GM10248 (cell line): ENCODE measurements at regions not wholly inside any gene's neighbourhood (a gene's known extent, or its start where the extent isn't known, plus 50 kb on each side); places are given as distances from the start of the nearest gene placed in this dataset.
A peak's percentile ranks its signal among the peaks of the same experiment; 100 is the strongest.

Experiments
- CTCF ChIA-PET: fragments of 300-600 bp; sonication (Branson Sonifier 250); formaldehyde crosslinking; extraction: SDS; loops from one replicate; lab custom pipeline; 2021; ENCODE audit warnings: antibody characterized with exemption; lab: Yijun Ruan, JAX
- POLR2A ChIA-PET: fragments of 350-650 bp; sonication (Branson Sonifier 250); formaldehyde crosslinking; extraction: SDS; loops from one replicate; lab custom pipeline; 2020; ENCODE audit warnings: antibody characterized with exemption; lab: Yijun Ruan, JAX
- DNase-seq: peaks from one replicate; pipeline ENCODE4 v3.0.0; 2012; ENCODE audit errors: extremely low spot score
- CTCF ChIP-seq: IDR thresholded peaks from 2 replicates; pipeline ENCODE4 v1.5.1; 2012; ENCODE audit warnings: mild to moderate bottlenecking, low read depth; ENCODE audit errors: extremely low read depth, missing control alignments, control extremely low read depth

DNA sequence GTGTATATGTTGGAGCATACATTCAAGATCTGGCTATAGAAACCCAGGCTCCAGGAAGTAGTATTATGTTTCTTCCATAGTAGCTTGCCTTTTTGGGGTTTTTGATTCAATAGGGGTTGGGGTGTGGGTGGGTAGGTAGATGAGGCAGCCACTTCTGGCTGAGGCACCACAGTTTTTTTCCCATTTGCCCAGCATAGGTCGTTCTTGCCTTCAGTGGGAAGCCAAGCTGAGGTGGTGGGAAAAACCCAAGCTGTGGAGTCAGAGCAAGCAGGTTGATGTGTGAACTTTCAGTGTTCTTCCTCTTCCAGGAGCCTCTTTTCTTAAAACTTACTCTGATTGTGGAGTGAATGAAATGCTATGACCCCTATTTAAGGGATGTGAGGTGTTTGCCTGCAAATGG lies 67.0 kb upstream of the RPS6KA3 start:
- no peak for TF ChIP-seq CTCF
- POLR2A ChIA-PET: no interaction called here
- CTCF ChIA-PET: interaction anchor here (1.8 kb wide), 1 partner anchor 17 kb away, joined by 3 read pairs; no protein-coding TSS in a partner anchor

DNA sequence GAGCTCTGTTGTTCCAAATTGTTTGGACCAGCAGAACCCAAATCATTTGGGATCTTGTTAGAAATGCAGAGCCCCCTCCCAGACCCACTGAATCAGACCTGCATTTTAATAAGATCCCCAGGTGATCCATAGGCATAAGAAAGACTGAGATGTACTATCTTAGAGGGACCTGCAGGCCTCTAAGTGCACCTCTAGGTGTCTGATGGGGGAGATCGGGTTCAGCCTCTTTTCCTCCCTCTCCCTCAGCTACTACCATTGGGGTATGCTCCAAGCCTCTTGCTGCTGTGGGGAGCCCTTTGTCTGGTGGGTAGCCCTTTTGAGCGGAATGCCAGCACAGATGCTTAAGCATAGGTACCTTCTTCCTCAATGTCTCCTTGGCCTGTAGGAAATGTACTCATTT lies 63.8 kb upstream of the RPS6KA3 start:
- CTCF ChIA-PET: no interaction called here
- no peak for DNase-seq
- no peak for TF ChIP-seq CTCF
- POLR2A ChIA-PET: no interaction called here

More for the DNA sequence above, 67.0 kb upstream of the RPS6KA3 start:
- no peak for DNase-seq

DNA sequence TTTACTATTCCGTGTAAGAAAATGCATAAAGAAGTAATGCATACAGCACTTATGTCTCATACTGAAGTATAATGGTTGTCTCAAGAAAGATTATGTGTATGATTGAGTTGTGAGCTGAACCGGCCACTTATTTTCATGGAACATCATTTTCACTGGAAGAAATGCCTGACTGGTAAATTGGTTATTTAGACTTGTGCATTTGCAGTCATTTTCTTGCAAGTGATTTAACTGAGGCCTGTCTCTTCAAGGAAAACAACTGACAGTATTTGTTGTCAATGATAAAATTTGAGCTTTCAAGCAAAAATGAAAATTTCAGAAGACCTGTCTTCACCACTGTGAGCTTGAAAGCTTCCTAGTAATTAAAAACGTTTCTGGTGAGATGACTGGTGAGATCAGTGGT lies 62.7 kb upstream of the RPS6KA3 start:
- TF ChIP-seq CTCF: no peak
- DNase-seq: no peak
- ChIA-PET CTCF (no interaction called here), POLR2A (no interaction called here)

DNA sequence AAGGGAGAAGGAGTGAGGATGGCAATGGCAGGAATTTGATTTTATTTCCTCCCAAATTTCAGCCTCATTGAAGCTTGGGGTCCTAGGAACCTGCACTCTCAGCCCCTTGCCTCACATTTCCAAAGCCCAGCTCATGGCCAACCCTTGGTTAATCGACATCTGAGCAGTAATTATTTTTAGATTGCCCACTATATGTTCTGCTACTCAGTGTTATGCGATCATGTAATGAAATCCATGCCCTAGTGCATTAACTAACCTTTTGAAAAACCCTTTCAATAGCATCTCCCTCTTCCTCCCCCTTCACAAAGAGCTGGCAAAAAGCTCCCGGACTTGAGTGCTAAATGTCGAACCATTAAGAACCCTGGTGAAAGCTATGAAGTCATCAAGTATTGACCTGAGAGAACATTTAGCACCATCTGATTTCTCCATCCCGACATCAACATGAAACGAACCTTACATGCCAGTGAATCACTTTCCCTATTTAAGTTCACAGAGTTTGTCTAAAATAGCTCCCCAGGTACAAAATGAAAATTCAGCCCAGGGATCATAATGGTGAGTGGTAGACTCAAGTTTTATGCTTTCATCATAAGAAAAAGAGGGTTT lies 59.2 kb upstream of the RPS6KA3 start:
- CTCF ChIA-PET: no interaction called here
- no peak for TF ChIP-seq CTCF
- DNase-seq: no peak
- POLR2A ChIA-PET: interaction anchor here (0.5 kb wide), 1 partner anchor 70 kb away, joined by 10 read pairs; no protein-coding TSS in a partner anchor

GRCh38 chrX:20322887-20323286 lies 56.2 kb upstream of the RPS6KA3 start:
- POLR2A ChIA-PET: no interaction called here
- no peak for TF ChIP-seq CTCF
- DNase-seq: no peak
- CTCF ChIA-PET: interaction anchor here (1.2 to 1.3 kb wide), 2 partner anchors 9 to 13 kb away, joined by 3 read pairs; no protein-coding TSS in a partner anchor

DNA sequence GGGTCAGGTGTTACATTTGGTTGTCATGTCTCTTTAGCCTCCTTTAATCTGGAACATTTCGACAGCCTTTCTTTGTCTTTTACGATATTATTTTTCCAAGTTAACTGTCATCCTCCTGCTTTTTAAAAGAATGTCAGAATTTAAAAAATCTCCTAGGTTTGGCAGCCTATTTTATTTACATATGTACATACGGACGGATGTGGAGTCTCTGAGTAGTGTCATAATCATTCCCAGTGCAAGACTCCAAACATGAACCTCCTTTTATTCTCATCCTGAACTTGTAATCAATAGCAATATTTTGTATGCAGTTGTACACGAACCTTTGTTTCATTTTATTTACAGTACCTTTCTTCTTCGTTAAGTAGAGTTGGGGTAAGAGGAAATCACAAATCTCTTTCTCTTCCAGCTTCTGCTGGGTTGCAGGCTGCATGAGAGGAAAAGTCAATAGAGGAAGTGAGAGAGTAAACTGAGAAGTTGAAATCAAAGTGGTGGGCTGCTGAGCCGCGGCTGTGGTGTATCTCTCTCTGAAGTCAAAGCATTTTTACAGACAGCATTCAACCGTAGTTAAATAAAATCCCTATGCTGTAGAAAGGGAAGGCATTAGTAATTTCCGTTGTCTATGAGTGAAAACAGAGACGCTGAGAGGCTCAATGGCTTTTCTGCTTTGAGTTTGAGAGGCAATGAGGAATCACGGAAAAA lies 53.9 kb upstream of the RPS6KA3 start:
- no peak for TF ChIP-seq CTCF
- POLR2A ChIA-PET: no interaction called here
- CTCF ChIA-PET: no interaction called here
- peak; percentile 17 for DNase-seq
